ENCODE measurements at regions not wholly inside any gene's neighbourhood (a gene's known extent, or its start where the extent isn't known, plus 50 kb on each side); places are given as distances from the start of the nearest gene placed in this dataset.

DNA sequence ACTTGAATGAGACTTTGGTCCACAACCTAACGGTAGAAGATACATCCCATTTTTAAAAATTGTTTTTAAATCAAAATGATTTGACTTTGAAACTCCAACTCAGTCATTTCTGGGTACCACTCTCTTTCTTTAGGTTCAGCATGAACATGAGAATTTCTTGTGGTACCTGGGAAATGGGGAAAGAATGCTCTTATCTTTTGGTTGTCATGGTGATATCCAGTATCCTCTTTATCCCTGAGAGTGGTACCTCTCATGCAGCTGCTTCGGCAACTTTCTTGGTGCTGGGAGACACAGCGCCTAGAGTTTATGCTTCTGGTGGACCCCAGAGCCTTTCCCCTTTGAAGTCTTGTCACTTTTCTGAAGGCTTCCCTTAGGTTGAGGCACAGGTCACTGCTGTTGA, 465.1 kb upstream of the FAT1 start:
- POLR2A ChIA-PET = no interaction called here
- no peak for DNase-seq (ENCODE audit: extremely low spot score)
- CTCF ChIA-PET = interaction anchor here (0.6 kb wide), 1 partner anchor 479 kb away, joined by 3 read pairs; no protein-coding TSS in a partner anchor
- TF ChIP-seq HDGF (IDR thresholded peaks at IDR 0.05; ENCODE audit: borderline replicate concordance) (no peak), ELF4 (IDR thresholded peaks at IDR 0.05) (no peak), ARNT (IDR thresholded peaks at IDR 0.05) (no peak), LEF1 (IDR thresholded peaks at IDR 0.05; ENCODE audit: borderline replicate concordance) (no peak), FOXM1 (IDR thresholded peaks at IDR 0.05; ENCODE audit: borderline replicate concordance) (no peak), PKNOX1 (IDR thresholded peaks at IDR 0.05) (no peak), SP1 (IDR thresholded peaks at IDR 0.05) (no peak), NFRKB (IDR thresholded peaks at IDR 0.05) (no peak), FOXK2 (IDR thresholded peaks at IDR 0.05) (no peak), L3MBTL2 (conservative IDR thresholded peaks at IDR 0.05) (no peak), SUZ12 (IDR thresholded peaks at IDR 0.05) (no peak), CTBP1 (IDR thresholded peaks at IDR 0.05; ENCODE audit: borderline replicate concordance) (no peak), TARDBP (IDR thresholded peaks at IDR 0.05) (no peak), ZNF384 (IDR thresholded peaks at IDR 0.05) (no peak), BHLHE40 (IDR thresholded peaks at IDR 0.05; ENCODE audit: borderline replicate concordance) (no peak), FOXA1 (IDR thresholded peaks at IDR 0.05) (no peak)

- CTCF ChIA-PET = no interaction called here
- TF ChIP-seq NFRKB (IDR thresholded peaks at IDR 0.05) (no peak), FOXA1 (IDR thresholded peaks at IDR 0.05) (no peak), ARNT (IDR thresholded peaks at IDR 0.05) (no peak), SUZ12 (IDR thresholded peaks at IDR 0.05) (no peak), FOXK2 (IDR thresholded peaks at IDR 0.05) (no peak), FOXM1 (IDR thresholded peaks at IDR 0.05; ENCODE audit: borderline replicate concordance) (no peak)
Observed at GRCh38 chr4:187190390-187190789, 466.7 kb upstream of the FAT1 start.

DNA sequence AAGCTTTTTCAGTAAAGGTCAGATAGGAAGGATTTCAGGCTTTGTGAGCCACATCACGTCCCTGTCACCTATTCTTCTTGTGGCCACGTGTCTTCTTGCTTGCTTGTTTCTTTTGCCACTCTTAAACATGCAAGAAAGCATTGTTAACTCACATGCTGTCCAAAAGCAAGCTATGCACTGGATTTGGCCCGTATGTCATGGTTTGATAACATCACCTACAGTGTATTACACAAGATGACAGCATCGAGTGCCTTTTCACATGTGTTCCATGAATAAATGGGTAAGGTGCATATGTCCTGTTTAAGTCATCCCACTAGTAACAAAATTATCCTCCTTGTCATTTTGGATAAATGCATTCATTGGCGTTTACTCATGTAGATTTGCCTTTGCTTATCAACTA, 468.0 kb upstream of the FAT1 start:
- TF ChIP-seq ZNF384 (IDR thresholded peaks at IDR 0.05) = no peak
- TF ChIP-seq FOXK2 (IDR thresholded peaks at IDR 0.05) = no peak
- TF ChIP-seq BHLHE40 (IDR thresholded peaks at IDR 0.05; ENCODE audit: borderline replicate concordance) = no peak
- TF ChIP-seq LEF1 (IDR thresholded peaks at IDR 0.05; ENCODE audit: borderline replicate concordance) = no peak
- TF ChIP-seq HDGF (IDR thresholded peaks at IDR 0.05; ENCODE audit: borderline replicate concordance) = no peak
- TF ChIP-seq NFRKB (IDR thresholded peaks at IDR 0.05) = no peak
- ChIA-PET POLR2A (no interaction called here), CTCF (no interaction called here)
- no peak for DNase-seq (ENCODE audit: extremely low spot score)

More at GRCh38 chr4:187190390-187190789, 466.7 kb upstream of the FAT1 start:
- POLR2A ChIA-PET = no interaction called here
- no peak for DNase-seq (ENCODE audit: extremely low spot score)

DNA sequence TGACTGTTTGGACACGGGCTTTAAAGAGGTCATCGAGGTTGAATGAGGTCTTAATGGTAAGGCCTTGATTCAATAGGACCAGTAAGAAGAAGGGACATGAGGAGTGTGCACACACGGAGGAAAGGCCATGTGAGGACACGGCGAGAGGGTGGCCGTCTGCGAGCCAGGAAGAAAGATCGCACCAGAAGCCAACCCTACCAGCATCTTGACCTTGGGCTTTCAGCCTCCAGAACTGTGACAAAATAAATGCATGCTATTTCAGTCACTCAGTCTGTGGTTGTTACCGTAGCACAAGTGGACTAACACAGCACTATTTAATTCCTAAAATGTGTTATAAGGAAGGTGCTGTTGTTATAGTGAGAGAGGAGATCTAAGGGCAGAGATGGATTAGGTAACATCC, 468.6 kb upstream of the FAT1 start:
- POLR2A ChIA-PET = no interaction called here
- CTCF ChIA-PET = no interaction called here
- TF ChIP-seq LEF1 (IDR thresholded peaks at IDR 0.05; ENCODE audit: borderline replicate concordance) (no peak), NFRKB (IDR thresholded peaks at IDR 0.05) (no peak), ELF4 (IDR thresholded peaks at IDR 0.05) (no peak), SUZ12 (IDR thresholded peaks at IDR 0.05) (no peak), FOXA1 (IDR thresholded peaks at IDR 0.05) (no peak), SP1 (IDR thresholded peaks at IDR 0.05) (no peak), FOXK2 (IDR thresholded peaks at IDR 0.05) (no peak), CTBP1 (IDR thresholded peaks at IDR 0.05; ENCODE audit: borderline replicate concordance) (no peak), HDGF (IDR thresholded peaks at IDR 0.05; ENCODE audit: borderline replicate concordance) (no peak), TARDBP (IDR thresholded peaks at IDR 0.05) (no peak), ZNF384 (IDR thresholded peaks at IDR 0.05) (no peak), PKNOX1 (IDR thresholded peaks at IDR 0.05) (no peak), FOXM1 (IDR thresholded peaks at IDR 0.05; ENCODE audit: borderline replicate concordance) (no peak), L3MBTL2 (conservative IDR thresholded peaks at IDR 0.05) (no peak), ARNT (IDR thresholded peaks at IDR 0.05) (no peak), BHLHE40 (IDR thresholded peaks at IDR 0.05; ENCODE audit: borderline replicate concordance) (no peak)
- no peak for DNase-seq (ENCODE audit: extremely low spot score)

DNA sequence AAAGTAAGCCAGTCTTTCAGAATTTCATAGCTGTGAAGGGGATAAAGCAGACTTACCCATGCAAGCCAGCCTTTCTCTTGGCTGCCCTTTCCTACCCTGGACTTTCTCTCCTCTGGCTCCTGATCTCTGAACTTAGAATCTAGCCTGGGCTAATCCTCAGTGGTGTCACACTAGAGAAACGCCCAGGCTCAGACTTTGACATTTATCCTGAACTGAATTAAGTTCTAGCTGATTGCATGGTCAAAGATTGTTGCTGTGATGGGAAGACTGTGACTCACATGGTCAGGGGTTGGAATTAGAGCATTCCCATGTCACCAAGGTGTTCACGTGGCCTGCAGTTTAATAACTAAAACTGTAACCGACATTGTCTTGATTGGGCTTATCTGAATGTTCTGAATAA, 469.5 kb upstream of the FAT1 start:
- TF ChIP-seq TARDBP (IDR thresholded peaks at IDR 0.05) (no peak), CTBP1 (IDR thresholded peaks at IDR 0.05; ENCODE audit: borderline replicate concordance) (no peak), ZNF384 (IDR thresholded peaks at IDR 0.05) (no peak), FOXK2 (IDR thresholded peaks at IDR 0.05) (no peak), ARNT (IDR thresholded peaks at IDR 0.05) (no peak), ELF4 (IDR thresholded peaks at IDR 0.05) (no peak), SUZ12 (IDR thresholded peaks at IDR 0.05) (no peak), HDGF (IDR thresholded peaks at IDR 0.05; ENCODE audit: borderline replicate concordance) (no peak), FOXM1 (IDR thresholded peaks at IDR 0.05; ENCODE audit: borderline replicate concordance) (no peak), PKNOX1 (IDR thresholded peaks at IDR 0.05) (no peak), NFRKB (IDR thresholded peaks at IDR 0.05) (no peak), SP1 (IDR thresholded peaks at IDR 0.05) (no peak), BHLHE40 (IDR thresholded peaks at IDR 0.05; ENCODE audit: borderline replicate concordance) (no peak), FOXA1 (IDR thresholded peaks at IDR 0.05) (no peak), L3MBTL2 (conservative IDR thresholded peaks at IDR 0.05) (no peak), LEF1 (IDR thresholded peaks at IDR 0.05; ENCODE audit: borderline replicate concordance) (no peak)
- POLR2A ChIA-PET = no interaction called here
- DNase-seq (ENCODE audit: extremely low spot score) = no peak
- CTCF ChIA-PET = no interaction called here

DNA sequence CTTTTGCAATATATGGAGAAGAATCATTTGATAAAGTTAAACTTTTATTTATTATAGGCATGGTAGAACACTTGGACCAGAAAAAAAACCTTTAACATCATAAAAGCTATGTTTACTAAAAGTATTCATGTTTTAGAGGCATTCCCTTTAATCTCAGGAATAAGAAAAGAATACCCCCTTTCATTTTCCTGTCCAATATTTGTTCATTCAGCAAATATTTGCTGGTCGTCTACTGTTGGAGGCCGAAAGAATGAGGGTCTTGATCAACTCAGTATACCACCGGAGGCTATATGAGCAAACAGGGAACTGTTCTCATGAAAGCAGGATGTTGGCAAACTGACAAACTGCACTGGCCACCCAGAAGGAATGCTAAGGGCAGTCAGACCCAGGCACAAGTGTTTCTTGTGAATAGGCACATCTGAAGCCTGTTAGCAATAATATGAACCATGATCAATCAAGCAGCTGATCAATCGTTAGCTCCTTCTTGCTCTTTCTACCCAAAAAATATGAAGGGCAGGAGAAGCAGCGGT, 480.8 kb upstream of the FAT1 start:
- no peak for DNase-seq (ENCODE audit: extremely low spot score)
- ChIA-PET POLR2A (no interaction called here), CTCF (no interaction called here)
- no peak for TF ChIP-seq FOXA1 (IDR thresholded peaks at IDR 0.05)
- TF ChIP-seq CTBP1 (IDR thresholded peaks at IDR 0.05; ENCODE audit: borderline replicate concordance) = no peak
- TF ChIP-seq ARNT (IDR thresholded peaks at IDR 0.05) = no peak
- no peak for TF ChIP-seq ELF4 (IDR thresholded peaks at IDR 0.05)
- no peak for TF ChIP-seq ZNF384 (IDR thresholded peaks at IDR 0.05)
- TF ChIP-seq SP1 (IDR thresholded peaks at IDR 0.05) = no peak
- no peak for TF ChIP-seq TARDBP (IDR thresholded peaks at IDR 0.05)
- TF ChIP-seq NFRKB (IDR thresholded peaks at IDR 0.05) = no peak
- no peak for TF ChIP-seq FOXM1 (IDR thresholded peaks at IDR 0.05; ENCODE audit: borderline replicate concordance)
- no peak for TF ChIP-seq HDGF (IDR thresholded peaks at IDR 0.05; ENCODE audit: borderline replicate concordance)
- no peak for TF ChIP-seq SUZ12 (IDR thresholded peaks at IDR 0.05)
- no peak for TF ChIP-seq L3MBTL2 (conservative IDR thresholded peaks at IDR 0.05)
